A549 (cell line): ENCODE measurements at regions not wholly inside any gene's neighbourhood (a gene's known extent, or its start where the extent isn't known, plus 50 kb on each side); places are given as distances from the start of the nearest gene placed in this dataset.

Experiments
- ATAC-seq, 2 experiments: fragments of 200-7000 bp in 1 of 2; fragments of >200 bp in 1 of 2; cut with Nextera tagmentation in 1 of 2; cut with Tn5 transposase in 1 of 2; 3 replicates each; pipeline versions ENCODE4 v1.8.0 to v1.9.1; 2018 to 2020; ENCODE audit warnings: mild to moderate bottlenecking in 1 of 2, moderate library complexity in 1 of 2
- CTCF ChIA-PET: fragments of 300-600 bp; sonication (Branson Sonifier 250); formaldehyde crosslinking; extraction: SDS; loops from one replicate; lab custom pipeline; 2021; ENCODE audit warnings: antibody characterized with exemption, inconsistent platforms; lab: Yijun Ruan, JAX
- POLR2A ChIA-PET: fragments of 350-600 bp; formaldehyde crosslinking; extraction: SDS; loops from one replicate; lab custom pipeline; 2021; ENCODE audit warnings: antibody characterized with exemption, inconsistent platforms; lab: Yijun Ruan, JAX
- DNase-seq, 2 experiments: peaks; one replicate each; pipeline versions ENCODE4 v3.0.0 to v3.0.0-alpha.2; 2011 to 2016; ENCODE audit warnings: low read depth in 1 of 2, low spot score in 1 of 2
- FAIRE-seq: peaks from 2 replicates; lab custom pipeline; 2011; peaks lifted over from hg19 to GRCh38; lab: Jason Lieb, UNC
- H3K27ac ChIP-seq, 2 experiments: fragments of >200 bp; sonication (Bioruptor Twin); formaldehyde crosslinking; 3 replicates each; pipeline ENCODE4 v1.5.1; 2016 to 2017
- H3K4me1 ChIP-seq: fragments of >200 bp; sonication (Bioruptor Twin); formaldehyde crosslinking; 3 replicates; pipeline ENCODE4 v1.6.1; 2016
- H3K4me2 ChIP-seq: fragments of >200 bp; sonication (Bioruptor Twin); formaldehyde crosslinking; 3 replicates; pipeline ENCODE4 v1.6.1; 2016
- H3K4me3 ChIP-seq: fragments of >200 bp; sonication (Bioruptor Twin); formaldehyde crosslinking; 3 replicates; pipeline ENCODE4 v1.5.1; 2016
- H3K9me3 ChIP-seq: fragments of >200 bp; sonication (Bioruptor Twin); formaldehyde crosslinking; 3 replicates; pipeline ENCODE4 v1.6.1; 2016
- BHLHE40 ChIP-seq: IDR thresholded peaks from 2 replicates; pipeline ENCODE4 v1.6.1; 2012; ENCODE audit warnings: low read depth, low read length, inconsistent platforms
- CBX8 ChIP-seq: fragments of 200-600 bp; sonication (generic); IDR thresholded peaks from 2 replicates; pipeline ENCODE4 v1.6.1; 2016
- CEBPB ChIP-seq, 2 experiments: fragments of >200 bp in 1 of 2; sonication (Bioruptor Twin) in 1 of 2; formaldehyde crosslinking in 1 of 2; IDR thresholded peaks; 2 replicates each; pipeline ENCODE4 v1.6.1; 2012 to 2016
- CHD2 ChIP-seq: fragments of 150-350 bp; IDR thresholded peaks from 2 replicates; pipeline ENCODE4 v1.6.1; 2014; ENCODE audit warnings: low read length; ENCODE audit not compliant: partially characterized antibody
- E2F6 ChIP-seq: IDR thresholded peaks from 2 replicates; pipeline ENCODE4 v1.6.1; 2012; ENCODE audit warnings: low read depth, borderline replicate concordance
- EHMT2 ChIP-seq: fragments of 200-600 bp; sonication (generic); IDR thresholded peaks from 2 replicates; pipeline ENCODE4 v1.6.1; 2016; ENCODE audit warnings: antibody characterized with exemption, low read depth, mild to moderate bottlenecking, moderate library complexity
- FOXS1 ChIP-seq: fragments of 250-450 bp; sonication (Bioruptor Pico); IDR thresholded peaks from 2 replicates; pipeline ENCODE4 v1.5.0; 2020; ENCODE audit warnings: mild to moderate bottlenecking, moderate library complexity
- GATA3 ChIP-seq: IDR thresholded peaks from 2 replicates; pipeline ENCODE4 v1.6.1; 2012; ENCODE audit warnings: borderline replicate concordance
- HEYL ChIP-seq: fragments of 250-450 bp; sonication (Bioruptor Pico); IDR thresholded peaks from 2 replicates; pipeline ENCODE4 v1.8.0; 2021; ENCODE audit warnings: mild to moderate bottlenecking, moderate library complexity
- HOXA7 ChIP-seq: fragments of 250-450 bp; sonication (Bioruptor Pico); IDR thresholded peaks from 2 replicates; pipeline ENCODE4 v1.5.0; 2020; ENCODE audit warnings: mild to moderate bottlenecking, moderate library complexity
- JUN ChIP-seq, 2 experiments: fragments of >200 bp; sonication (Bioruptor Twin); formaldehyde crosslinking; IDR thresholded peaks; 2 replicates in 1 of 2; 3 replicates in 1 of 2; pipeline ENCODE4 v1.6.1; 2016 to 2017
- KDM5A ChIP-seq: fragments of 200-600 bp; sonication (generic); IDR thresholded peaks from 2 replicates; pipeline ENCODE4 v1.6.1; 2016; ENCODE audit warnings: antibody characterized with exemption, mild to moderate bottlenecking
- MAFK ChIP-seq: fragments of 450-650 bp; IDR thresholded peaks from 2 replicates; pipeline ENCODE4 v1.6.1; 2014; ENCODE audit not compliant: partially characterized antibody
- MAZ ChIP-seq: fragments of 150-350 bp; IDR thresholded peaks from 2 replicates; pipeline ENCODE4 v1.6.1; 2014; ENCODE audit warnings: antibody characterized with exemption, low read depth, low read length, borderline replicate concordance
- MYC ChIP-seq: IDR thresholded peaks from 2 replicates; pipeline ENCODE4 v1.6.1; 2012; ENCODE audit warnings: mild to moderate bottlenecking, inconsistent platforms, low read length, improper control_type of control experiment, borderline replicate concordance
- NFE2L2 ChIP-seq: fragments of 150-350 bp; conservative IDR thresholded peaks from 2 replicates; pipeline ENCODE4 v1.6.1; 2014; ENCODE audit warnings: low read length
- NPAS2 ChIP-seq: fragments of 250-450 bp; sonication (Bioruptor Pico); IDR thresholded peaks from 2 replicates; pipeline ENCODE4 v1.8.0; 2022; ENCODE audit warnings: mild to moderate bottlenecking, moderate library complexity, borderline replicate concordance
- NR3C1 ChIP-seq: fragments of >200 bp; sonication (Bioruptor Twin); formaldehyde crosslinking; IDR thresholded peaks from 3 replicates; pipeline ENCODE4 v1.6.1; 2017
- RFX5 ChIP-seq: fragments of 450-650 bp; IDR thresholded peaks from 2 replicates; pipeline ENCODE4 v1.7.1; 2014; ENCODE audit warnings: antibody characterized with exemption, mild to moderate bottlenecking, moderate library complexity
- SMC3 ChIP-seq: fragments of >200 bp; sonication (Bioruptor Twin); formaldehyde crosslinking; IDR thresholded peaks from 3 replicates; pipeline ENCODE4 v1.6.1; 2018; ENCODE audit warnings: inconsistent platforms
- TFCP2L1 ChIP-seq: fragments of 250-450 bp; sonication (Bioruptor Pico); IDR thresholded peaks from 2 replicates; pipeline ENCODE4 v1.5.0; 2021; ENCODE audit warnings: mild to moderate bottlenecking
- ZNF302 ChIP-seq: fragments of 250-450 bp; sonication (Bioruptor Pico); IDR thresholded peaks from 2 replicates; pipeline ENCODE4 v1.9.0; 2021; ENCODE audit warnings: inconsistent platforms, mild to moderate bottlenecking, moderate library complexity
- WGBS: methylation state at CpG from one replicate; pipeline ENCODE4 v1.1.6; 2017; ENCODE audit errors: missing lambda C conversion rate; 5-methylcytosine and 5-hydroxymethylcytosine counted together
- TF ChIP-seq, protein P1 (sequence below): fragments of >200 bp; sonication (Bioruptor Twin); formaldehyde crosslinking; IDR thresholded peaks from 3 replicates; pipeline ENCODE4 v1.6.1; 2016
- TF ChIP-seq, protein P2 (sequence below): fragments of 200-600 bp; sonication (generic); IDR thresholded peaks from 2 replicates; pipeline ENCODE4 v1.6.1; 2016; ENCODE audit warnings: antibody characterized with exemption, mild to moderate bottlenecking, moderate library complexity

- ChIA-PET POLR2A (no interaction called here), CTCF (no interaction called here)
- FAIRE-seq, result no peak
- DNase-seq, result no peak
- H3K27ac ChIP-seq, result no peak overlapping the region
- TF ChIP-seq NR3C1 (no peak), HEYL (CRISPR knock-in tag) (no peak), MYC (no peak), MAFK (no peak), CBX8 (no peak), NPAS2 (CRISPR knock-in tag) (no peak), E2F6 (no peak), FOXS1 (CRISPR knock-in tag) (no peak), CEBPB (IDR thresholded peaks at IDR 0.05) (no peak), KDM5A (no peak), MAZ (no peak), RFX5 (no peak), ZNF302 (CRISPR knock-in tag) (no peak), TFCP2L1 (CRISPR knock-in tag) (no peak), BHLHE40 (no peak), SMC3 (no peak)
- TF ChIP-seq, protein P1, sequence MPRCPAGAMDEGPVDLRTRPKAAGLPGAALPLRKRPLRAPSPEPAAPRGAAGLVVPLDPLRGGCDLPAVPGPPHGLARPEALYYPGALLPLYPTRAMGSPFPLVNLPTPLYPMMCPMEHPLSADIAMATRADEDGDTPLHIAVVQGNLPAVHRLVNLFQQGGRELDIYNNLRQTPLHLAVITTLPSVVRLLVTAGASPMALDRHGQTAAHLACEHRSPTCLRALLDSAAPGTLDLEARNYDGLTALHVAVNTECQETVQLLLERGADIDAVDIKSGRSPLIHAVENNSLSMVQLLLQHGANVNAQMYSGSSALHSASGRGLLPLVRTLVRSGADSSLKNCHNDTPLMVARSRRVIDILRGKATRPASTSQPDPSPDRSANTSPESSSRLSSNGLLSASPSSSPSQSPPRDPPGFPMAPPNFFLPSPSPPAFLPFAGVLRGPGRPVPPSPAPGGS, result no peak
- TF ChIP-seq, all 56 proteins: peak for 0
- ATAC-seq, result no peak
- Histone ChIP-seq H3K4me3 (no peak overlapping the region), H3K4me2 (no peak overlapping the region), H3K9me3 (no peaks in the 10 kb centered on the region), H3K4me1 (no peaks in the 10 kb centered on the region)
These were observed 513.0 kb downstream of the RAB38 start for GRCh38 chr11:87662287-87662686.

DNA sequence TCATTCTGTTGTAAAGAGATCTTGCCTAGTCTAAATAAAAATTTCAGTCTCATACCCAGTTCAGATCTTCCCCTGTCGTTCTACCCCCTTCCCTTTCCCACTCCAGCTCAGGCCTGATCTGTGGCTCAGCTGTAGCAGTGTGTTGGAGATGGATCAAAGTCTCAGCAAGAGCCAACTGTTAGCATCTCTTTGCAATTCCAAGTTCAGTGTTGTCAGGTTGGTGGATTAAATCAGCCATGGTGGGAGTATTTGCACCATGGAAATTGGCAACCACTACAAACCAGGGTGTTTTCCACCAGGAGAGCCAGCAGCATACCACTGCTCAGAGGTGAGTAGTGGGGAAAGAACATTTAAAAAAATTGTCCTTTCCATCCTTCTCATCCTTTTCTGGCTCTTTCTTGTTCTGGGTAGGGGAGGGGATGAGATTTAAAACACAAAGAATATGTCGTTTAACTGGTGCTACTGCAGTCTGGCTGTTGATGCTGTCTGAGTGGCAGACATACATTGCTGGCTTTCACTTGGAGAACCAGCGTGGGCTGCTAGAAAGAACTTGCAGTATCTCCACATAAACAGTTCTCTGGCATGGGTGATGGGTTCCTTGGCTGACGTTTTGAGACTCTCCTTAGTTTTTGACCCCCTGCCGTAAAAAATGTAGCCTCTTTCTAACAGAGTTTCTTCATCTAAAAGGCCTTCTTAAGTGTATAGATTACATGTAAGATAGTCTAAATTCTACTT, 514.1 kb downstream of the RAB38 start:
- Histone ChIP-seq H3K4me1 (no peaks in the 10 kb centered on the region), H3K4me2 (no peak overlapping the region), H3K9me3 (no peaks in the 10 kb centered on the region), H3K27ac (no peak overlapping the region), H3K4me3 (no peak overlapping the region)
- DNase-seq (no peak), ATAC-seq (no peak), FAIRE-seq (no peak)
- TF ChIP-seq EHMT2 (no peak), HOXA7 (CRISPR knock-in tag) (no peak), KDM5A (no peak), CHD2 (no peak), GATA3 (no peak), JUN (IDR thresholded peaks at IDR 0.05) (no peak), NFE2L2 (no peak)
- TF ChIP-seq, protein P2, sequence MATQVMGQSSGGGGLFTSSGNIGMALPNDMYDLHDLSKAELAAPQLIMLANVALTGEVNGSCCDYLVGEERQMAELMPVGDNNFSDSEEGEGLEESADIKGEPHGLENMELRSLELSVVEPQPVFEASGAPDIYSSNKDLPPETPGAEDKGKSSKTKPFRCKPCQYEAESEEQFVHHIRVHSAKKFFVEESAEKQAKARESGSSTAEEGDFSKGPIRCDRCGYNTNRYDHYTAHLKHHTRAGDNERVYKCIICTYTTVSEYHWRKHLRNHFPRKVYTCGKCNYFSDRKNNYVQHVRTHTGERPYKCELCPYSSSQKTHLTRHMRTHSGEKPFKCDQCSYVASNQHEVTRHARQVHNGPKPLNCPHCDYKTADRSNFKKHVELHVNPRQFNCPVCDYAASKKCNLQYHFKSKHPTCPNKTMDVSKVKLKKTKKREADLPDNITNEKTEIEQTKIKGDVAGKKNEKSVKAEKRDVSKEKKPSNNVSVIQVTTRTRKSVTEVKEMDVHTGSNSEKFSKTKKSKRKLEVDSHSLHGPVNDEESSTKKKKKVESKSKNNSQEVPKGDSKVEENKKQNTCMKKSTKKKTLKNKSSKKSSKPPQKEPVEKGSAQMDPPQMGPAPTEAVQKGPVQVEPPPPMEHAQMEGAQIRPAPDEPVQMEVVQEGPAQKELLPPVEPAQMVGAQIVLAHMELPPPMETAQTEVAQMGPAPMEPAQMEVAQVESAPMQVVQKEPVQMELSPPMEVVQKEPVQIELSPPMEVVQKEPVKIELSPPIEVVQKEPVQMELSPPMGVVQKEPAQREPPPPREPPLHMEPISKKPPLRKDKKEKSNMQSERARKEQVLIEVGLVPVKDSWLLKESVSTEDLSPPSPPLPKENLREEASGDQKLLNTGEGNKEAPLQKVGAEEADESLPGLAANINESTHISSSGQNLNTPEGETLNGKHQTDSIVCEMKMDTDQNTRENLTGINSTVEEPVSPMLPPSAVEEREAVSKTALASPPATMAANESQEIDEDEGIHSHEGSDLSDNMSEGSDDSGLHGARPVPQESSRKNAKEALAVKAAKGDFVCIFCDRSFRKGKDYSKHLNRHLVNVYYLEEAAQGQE, result no peak
- CTCF ChIA-PET, result no interaction called here
- 8% methylated on average over 5 of the region's 5 CpGs for WGBS
- POLR2A ChIA-PET, result no interaction called here
